Activated CD8-positive, alpha-beta memory T cell treated with anti-CD3 and anti-CD28 coated beads, Interleukin-2, amount 50 U/mL, for 4 hours (primary cell): ENCODE measurements at regions not wholly inside any gene's neighbourhood (a gene's known extent, or its start where the extent isn't known, plus 50 kb on each side); places are given as distances from the start of the nearest gene placed in this dataset.
"Not testable (repeated sequence)": the region's sequence is repeated elsewhere in the genome, so short reads cannot be mapped to it uniquely, and the experiment has no call there.

Source experiments
- DNase-seq: peaks from one replicate; pipeline ENCODE4 v3.0.0-alpha.2; 2020

DNA sequence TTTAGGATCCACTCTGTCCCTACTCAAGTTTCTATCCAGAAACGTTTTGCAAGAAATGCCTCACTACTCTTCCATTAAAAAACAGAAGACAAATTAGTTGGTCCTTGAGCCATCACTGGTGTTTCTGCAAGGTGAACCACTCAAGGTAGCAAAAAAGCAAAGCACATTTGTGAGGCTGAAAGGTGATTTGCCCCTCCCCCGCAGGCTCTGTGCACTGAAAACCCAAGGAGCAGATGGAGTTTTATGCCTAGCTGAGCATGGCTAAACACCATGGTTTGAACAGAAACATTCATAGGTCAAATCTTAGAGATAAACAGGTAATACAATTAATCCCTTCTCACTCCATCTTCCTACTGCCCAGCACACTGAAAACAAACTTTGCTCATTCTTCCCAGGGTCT, 538.2 kb upstream of the CDH5 start:
- DNase-seq = no peak

DNA sequence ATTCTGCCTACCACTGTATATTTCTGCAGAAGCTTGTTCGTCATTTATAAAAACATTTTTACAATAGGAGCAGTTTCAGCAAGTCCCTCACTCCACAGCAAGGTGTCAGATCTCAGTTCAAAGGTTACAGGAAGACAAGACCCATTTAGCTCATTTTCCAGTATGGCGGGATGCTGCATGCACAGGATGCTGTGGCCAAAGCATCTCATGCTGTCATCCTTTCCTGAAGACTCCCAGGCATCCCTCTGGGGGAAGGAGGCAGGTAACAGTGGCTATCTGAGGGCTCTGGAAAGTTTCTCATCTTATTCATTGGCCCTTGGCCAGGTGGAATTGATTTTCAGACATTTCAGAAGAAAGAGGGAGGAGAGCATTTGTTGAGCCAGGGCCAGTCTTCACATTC, 539.3 kb upstream of the CDH5 start:
- DNase-seq = no peak

GRCh38 chr16:65825191-65825856, 541.2 kb upstream of the CDH5 start:
- no peak for DNase-seq

DNA sequence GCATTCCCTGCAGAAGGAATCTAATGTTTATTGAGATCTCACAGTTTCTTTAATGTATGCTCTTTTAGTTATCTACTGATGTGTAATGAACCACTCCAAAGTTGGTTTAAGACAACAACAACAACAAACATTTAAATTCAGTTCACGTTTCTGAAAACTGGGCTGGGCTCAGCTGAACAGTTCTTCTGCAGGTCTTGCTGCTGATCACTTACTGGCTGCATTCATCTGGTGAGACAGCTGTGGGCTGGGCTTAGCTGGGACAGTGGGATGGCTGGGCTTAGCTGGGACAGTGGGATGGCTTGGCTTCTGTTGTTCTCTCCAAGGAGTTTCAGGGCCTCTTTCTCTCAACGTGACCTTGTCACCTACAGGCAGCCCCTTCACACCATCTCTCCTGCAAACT, 544.3 kb upstream of the CDH5 start:
- no peak for DNase-seq

GRCh38 chr16:65819136-65819898, 547.2 kb upstream of the CDH5 start:
- no peak for DNase-seq

- DNase-seq = no peak
Measured at GRCh38 chr16:65817799-65818198, 548.7 kb upstream of the CDH5 start.

DNA sequence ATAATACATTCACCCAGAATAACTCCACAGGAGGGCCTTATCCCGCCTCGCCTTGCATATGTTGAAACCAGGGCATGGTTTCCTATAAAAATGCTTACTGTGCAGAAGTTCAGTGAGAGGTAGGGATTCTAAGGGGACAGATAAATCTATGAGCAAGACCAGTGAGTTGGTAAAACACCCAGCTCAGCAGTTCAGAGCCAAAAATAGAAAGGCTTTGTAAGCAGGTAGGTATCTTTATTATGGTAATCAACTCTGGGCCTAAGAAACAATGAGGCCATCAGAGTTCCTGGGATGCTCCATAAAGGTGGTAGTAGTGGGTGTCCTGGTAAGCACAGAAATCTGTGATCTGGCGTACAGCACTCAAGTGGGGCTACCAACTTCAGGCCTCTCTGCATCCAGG, 549.4 kb upstream of the CDH5 start:
- no peak for DNase-seq

GRCh38 chr16:65816556-65816955, 549.9 kb upstream of the CDH5 start:
- no peak for DNase-seq

DNA sequence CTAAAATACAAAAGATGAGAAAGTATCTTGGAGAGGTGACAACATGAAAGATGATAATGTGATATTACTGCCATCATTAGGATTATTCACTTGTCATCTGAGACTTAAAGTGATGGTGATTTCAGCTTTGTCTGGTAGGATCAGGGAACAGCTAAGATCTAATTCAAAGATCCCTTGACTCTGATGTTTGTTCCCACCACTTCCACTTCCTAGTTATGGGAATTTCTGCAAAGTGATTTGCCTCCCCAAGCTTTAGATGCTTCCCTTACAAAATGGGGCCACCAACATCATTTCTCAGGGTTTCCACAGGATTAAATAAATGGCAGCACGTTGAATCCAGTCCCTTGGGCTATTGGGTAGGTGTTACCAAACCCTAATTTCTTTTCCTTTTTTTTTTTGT, 550.8 kb upstream of the CDH5 start:
- no peak for DNase-seq

- DNase-seq = not testable (repeated sequence)
Measured at GRCh38 chr16:65813879-65814278, 552.6 kb upstream of the CDH5 start.

- DNase-seq = no peak
Measured at GRCh38 chr16:65809627-65810026, 556.9 kb upstream of the CDH5 start.

GRCh38 chr16:65808790-65809189, 557.7 kb upstream of the CDH5 start:
- DNase-seq = no peak

DNA sequence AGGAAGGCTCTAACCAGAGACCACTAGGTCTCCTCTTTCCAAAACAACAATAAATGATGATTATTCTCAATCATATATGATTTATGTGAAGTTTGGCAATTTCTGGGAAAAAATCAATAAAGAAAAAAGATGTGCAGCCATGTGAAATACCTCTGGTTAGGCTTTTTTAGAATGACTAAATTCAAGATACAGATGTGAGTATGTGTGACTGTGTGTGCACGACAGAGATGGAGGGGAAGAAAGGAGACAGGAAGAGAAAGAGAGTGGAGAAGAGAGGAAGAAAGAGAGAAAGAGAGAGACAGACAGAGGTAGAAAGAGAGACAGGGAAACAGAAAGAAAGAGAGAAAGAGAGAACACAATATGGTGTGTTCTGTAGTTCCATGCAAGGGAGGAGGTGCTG, 558.6 kb upstream of the CDH5 start:
- no peak for DNase-seq

DNA sequence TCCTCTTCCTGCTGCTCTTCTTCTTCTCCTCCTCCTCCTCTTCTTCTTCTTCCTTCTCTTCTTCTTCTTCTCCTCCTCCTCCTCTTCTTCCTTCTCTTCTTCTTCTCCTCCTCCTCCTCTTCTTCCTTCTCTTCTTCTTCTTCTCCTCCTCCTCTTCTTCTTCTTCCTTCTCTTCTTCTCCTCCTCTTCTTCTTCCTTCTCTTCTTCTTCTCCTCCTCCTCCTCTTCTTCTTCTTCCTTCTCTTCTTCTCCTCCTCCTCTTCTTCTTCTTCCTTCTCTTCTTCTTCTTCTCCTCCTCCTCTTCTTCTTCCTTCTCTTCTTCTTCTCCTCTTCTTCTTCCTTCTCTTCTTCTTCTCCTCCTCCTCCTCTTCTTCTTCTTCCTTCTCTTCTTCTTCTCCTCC, 560.8 kb upstream of the CDH5 start:
- DNase-seq = not testable (repeated sequence)

- DNase-seq = no peak
Measured at GRCh38 chr16:65796481-65796880, 570.0 kb upstream of the CDH5 start.

- no peak for DNase-seq
Measured at GRCh38 chr16:65794973-65795372, 571.5 kb upstream of the CDH5 start.

DNA sequence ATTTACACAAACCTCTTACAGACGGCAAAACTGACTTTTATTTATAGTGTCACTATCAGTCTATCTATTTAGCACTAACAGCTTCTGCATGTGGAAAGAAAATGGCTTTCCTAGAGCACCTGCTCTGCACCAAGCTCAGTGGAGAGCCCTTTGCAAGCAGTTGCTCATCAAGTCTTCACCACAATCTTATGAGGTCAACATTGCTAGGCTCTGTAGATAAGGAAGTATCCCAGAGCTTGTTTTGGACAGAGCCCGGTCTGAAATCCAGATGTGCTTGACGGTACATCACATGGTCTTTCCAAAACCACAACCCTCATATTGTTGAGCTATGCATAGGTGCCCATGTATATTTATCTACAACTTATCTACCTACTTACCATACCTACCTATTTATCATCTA, 572.7 kb upstream of the CDH5 start:
- no peak for DNase-seq

- no peak for DNase-seq
Measured at GRCh38 chr16:65790768-65791167, 575.7 kb upstream of the CDH5 start.

- DNase-seq = no peak
Measured at GRCh38 chr16:65789161-65789945, 577.1 kb upstream of the CDH5 start.

DNA sequence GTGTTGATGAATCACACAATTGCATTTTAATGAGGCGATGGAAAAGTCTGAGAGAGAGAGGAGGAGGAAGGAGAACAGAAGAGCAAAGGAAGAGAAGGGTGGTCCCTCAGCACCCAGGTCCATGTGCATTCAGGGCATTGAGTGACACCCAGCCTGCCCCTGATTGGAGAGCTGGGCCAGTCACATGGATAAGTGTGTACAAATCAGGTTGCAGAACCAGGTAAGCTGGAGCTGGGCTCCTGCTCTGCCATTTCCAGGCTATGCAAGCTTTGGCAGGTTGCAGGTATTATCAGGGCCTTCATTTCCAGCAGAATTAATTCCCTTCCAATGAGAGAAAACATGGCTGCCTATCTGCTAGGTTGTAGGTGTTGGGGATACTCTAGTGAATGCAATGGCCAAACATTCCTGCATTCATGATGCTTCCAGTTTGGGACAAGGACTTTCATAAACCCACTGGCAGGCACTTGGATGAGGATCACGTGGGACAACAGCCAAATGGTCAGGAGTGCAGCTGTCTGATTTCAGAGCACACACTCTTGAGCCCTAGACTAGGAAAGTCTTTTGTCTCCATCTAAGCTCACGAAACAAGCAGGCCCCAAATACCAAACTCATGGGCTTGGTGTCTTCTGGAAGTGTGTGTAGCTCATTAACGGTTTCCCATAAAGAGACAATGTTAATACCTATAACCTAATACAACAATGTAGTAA, 577.9 kb upstream of the CDH5 start:
- no peak for DNase-seq

- no peak for DNase-seq
Measured at GRCh38 chr16:65787921-65788320, 578.6 kb upstream of the CDH5 start.

- DNase-seq = no peak
Measured at GRCh38 chr16:65786916-65787315, 579.6 kb upstream of the CDH5 start.
